COLO668 (cell line): ENCODE measurements at regions not wholly inside any gene's neighbourhood (a gene's known extent, or its start where the extent isn't known, plus 50 kb on each side); places are given as distances from the start of the nearest gene placed in this dataset.
"Not testable (repeated sequence)": the region's sequence is repeated elsewhere in the genome, so short reads cannot be mapped to it uniquely, and the experiment has no call there.

Experiments
- DNase-seq: peaks from one replicate; lab custom pipeline; 2025; ENCODE audit not compliant: unreplicated experiment; lab: John Stamatoyannopoulos, UW

DNA sequence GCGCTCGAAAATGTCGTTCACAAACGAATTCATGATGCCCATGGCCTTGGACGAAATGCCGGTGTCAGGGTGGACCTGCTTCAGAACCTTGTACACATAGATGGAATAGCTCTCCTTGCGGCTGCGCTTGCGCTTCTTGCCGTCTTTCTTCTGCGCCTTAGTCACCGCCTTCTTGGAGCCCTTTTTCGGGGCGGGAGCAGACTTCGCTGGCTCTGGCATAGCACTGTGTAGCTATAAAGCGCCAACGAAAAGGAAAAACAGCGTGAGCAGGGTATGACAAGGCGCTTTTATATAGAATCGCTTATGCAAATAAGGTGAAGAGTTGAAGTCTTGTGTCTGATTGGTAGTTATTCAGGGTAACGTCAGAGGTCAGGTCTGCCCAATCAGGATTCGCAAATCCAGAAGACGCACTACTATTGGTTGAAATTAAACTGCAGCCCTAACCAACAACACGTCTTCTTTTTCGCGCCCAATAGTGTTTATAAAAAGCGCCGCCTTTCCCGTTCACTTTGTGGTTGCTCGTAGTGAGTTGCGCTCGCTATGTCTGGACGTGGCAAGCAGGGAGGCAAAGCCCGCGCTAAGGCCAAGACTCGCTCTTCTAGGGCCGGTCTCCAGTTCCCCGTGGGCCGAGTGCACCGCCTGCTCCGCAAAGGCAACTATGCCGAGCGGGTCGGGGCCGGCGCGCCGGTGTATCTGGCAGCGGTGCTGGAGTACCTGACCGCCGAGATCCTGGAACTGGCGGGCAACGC lies 114.8 kb upstream of the PRSS16 start:
- peak; percentile 84 for DNase-seq

GRCh38 chr6:27133281-27134227 lies 113.9 kb upstream of the PRSS16 start:
- peak; percentile 76 for DNase-seq

DNA sequence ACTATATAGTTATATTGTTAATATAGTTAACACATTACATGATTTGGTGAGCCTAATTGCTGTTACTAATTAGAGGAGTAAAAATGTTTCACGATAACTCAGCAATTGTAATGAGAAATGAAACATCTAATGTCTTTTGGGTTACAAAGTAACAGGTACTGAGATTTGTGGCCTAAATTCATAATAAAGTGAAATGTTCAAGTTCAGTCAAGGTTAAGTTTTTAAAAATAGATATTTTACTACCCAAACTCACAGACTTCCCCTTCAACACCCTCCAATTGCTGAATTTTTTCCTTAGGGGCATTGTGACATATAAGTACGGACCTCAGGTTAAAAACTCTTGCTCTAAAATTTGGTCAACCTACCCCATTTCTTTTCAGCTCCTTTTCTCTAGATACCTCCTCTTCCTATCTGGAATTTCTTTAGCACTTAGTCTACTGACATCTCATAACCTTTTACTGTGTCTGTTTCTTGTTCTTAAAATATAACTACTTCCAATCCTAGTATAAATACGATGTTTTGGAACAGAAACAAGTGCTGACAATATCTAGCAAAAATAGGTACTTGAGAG lies 112.3 kb upstream of the PRSS16 start:
- DNase-seq = no peak

DNA sequence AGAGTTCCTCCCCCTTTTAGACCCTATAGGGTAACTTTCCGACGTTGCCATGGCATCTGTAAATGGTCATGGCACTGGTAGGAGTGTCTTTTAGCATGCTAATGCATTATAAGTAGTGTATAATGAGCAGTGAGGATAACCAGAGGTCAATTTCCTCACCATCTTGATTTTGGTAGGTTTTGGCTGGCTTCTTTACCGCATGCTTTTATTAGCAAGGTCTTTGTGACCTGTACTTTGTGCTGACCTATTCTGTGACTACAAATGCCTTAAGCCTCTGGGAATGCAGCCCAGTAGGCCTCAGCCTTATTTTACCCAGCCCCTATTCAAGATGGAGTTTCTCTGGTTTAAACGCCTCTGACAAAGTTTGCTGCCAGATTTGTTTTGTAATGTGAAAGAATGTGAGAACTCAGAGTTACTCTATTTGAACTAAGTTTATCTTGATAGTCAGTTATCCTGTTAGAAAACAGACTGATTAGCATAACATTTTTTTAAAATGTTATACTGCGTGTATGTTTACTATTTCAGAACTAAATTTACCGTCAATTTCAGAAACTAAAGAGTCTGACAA lies 111.3 kb upstream of the PRSS16 start:
- DNase-seq = no peak

DNA sequence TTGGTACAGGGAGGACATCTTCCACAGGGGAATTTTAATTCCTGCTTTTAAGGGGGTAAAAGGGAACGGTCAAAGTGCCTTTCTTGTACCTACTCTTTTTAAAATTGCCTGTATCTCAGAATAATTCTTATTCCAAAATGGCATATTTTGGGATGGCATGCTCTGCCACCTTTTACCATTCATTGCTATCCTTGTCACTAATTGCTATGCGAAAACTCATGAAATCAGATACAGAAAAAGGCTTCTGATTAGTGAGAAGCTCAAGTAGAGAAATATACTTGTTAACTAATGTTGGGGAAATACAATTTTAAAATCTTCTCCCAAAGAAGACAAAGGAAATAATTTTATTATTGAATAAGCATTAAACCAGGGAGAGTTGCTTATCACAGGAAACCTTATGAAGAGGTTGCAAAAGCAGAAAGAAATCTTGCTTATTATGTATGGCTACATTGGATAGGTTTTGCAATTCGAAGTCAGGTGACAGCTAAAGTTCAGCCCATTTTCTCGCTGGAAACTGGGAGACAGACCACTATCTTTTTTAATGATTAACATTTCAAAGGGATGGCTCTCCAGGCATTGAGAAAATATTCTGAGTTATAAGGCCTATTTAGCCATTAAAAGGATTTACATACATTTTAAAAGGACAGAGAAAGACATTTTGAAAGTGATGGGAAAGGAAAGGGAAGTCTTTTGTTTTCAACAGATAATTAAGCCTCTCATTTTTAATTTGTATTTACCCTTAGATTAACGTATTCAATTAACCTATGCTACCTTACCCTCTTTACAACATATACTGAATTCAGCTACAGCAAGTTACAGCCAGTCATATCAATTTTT lies 110.3 kb upstream of the PRSS16 start:
- DNase-seq = no peak

DNA sequence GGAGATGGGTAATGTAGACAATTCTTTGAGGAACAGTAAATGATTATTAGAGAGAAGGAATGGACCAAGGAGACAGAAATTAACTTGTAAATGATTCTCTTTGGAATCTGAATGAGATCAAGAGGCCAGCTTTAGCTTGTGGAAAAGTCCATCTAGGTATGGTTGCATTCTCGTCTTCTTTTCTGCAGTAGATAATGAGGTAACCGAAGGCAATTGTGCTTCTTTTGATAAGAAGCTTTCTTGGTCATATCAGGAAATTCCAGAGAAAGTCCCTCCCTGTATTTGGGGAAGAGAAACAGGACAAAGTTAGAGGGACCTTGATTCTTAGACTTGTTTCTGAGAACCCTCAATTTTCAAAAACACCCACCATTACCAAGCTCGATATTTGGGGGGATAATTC lies 109.1 kb upstream of the PRSS16 start:
- no peak for DNase-seq

DNA sequence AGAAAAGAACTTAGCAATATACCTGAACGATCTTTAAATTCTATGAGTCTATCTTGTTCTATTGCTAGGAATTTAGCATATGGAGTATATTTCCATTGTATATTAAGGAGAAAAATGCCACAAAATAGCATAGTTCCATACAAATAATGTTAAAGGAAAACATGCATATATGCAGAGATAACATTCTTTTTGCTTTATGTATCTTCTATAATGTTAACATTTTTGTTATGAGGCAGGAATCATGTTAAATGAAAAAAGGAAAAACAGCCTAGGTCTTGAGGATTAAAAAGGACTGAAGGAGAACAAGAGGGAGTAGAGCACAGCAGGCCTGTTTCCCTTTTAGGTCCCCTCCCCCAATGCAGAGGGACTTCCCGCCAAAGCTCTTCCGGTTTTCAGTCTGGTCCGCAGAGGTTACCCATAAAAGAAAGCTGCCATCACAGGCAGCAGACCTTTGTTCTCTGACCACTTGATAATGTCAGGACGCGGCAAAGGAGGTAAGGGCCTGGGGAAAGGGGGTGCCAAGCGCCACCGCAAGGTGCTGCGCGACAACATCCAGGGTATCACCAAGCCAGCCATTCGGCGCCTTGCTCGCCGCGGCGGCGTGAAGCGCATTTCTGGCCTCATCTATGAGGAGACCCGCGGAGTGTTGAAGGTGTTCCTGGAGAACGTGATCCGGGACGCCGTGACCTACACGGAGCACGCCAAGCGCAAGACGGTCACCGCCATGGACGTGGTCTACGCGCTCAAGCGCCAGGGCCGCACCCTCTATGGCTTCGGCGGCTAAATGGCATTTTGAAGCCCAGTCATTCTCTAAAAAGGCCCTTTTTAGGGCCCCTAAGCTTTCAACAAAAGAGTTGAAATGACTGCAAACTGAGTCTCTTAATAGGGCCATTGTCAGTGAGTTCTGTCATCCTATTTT lies 108.4 kb upstream of the PRSS16 start:
- DNase-seq = peak; percentile 85

GRCh38 chr6:27139756-27140579 lies 107.5 kb upstream of the PRSS16 start:
- DNase-seq = peak; percentile 46

DNA sequence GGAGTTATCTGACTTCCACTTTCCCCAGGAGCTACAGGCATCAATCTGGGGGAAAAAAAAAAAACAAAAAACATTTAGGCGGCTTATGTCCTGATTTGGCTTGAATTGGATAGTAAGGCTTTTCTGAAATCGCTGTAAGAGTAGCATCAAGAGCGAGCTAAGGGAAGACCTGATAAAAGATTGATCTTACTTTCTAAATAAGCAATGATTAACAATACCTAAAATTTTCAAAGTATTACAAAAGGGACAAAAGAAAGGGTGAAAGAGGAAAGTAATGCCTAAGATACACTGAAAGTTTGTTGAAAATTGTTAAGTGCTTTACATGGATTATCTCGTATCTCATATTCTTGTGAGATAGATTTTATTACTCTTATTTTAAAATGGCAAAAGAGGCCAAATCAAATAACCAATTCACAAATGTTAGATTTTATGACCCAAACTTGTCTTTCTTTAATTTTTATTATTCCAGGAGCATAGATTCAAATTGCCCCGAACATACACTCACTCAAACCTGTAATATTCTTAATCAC lies 106.4 kb upstream of the PRSS16 start:
- no peak for DNase-seq

DNA sequence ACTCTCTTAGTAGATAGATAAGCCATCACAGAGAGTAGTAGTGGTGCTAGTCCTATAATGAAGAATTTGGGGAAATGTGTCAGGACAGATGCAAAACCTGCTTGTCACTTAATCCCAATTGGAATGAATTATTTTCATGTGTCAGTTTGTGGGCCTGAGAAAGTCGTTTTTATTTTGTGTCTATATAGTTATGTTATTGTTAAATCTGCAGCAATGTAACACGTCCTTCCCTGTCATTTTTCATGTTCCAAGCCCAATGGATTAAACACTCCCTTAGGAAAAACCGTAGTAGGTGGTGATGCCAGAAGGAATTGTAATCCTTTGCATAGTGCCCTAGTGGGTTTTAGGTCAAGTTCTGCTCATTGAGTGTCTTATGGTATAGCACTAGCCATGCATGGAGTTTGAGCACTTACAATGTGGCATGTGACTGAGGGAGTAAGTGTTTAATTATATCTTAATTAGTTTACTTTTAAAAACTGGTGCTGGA lies 105.9 kb upstream of the PRSS16 start:
- no peak for DNase-seq

- DNase-seq = not testable (repeated sequence)
These were observed 104.5 kb upstream of the PRSS16 start for GRCh38 chr6:27143020-27143388.

DNA sequence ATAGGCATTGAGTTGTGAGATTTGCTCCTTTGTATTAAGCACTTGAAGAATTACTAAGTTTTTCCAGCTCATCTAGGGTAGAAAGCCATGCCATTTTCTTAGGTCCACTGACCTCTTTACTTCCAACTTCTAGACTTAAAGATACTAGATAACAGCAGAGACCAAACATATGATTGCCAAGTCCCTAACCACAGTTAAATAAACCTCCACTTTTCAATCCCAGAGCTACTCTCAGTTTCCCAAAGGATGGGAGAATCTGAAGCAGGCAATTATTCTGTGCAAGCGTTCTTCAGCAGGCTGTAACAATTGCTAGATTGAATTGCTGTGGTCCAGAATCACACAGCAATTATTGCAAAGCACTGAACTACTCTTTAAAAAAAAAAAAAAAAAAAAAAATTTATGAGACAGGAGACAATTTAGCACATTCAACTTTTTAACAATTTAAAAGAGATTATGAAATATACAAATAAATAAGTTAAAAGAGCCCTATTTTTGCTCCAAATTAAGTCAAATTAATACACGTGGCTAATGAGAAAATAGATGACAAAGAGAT lies 104.0 kb upstream of the PRSS16 start:
- DNase-seq = no peak

GRCh38 chr6:27144740-27145079 lies 102.8 kb upstream of the PRSS16 start:
- DNase-seq = peak; percentile 1

DNA sequence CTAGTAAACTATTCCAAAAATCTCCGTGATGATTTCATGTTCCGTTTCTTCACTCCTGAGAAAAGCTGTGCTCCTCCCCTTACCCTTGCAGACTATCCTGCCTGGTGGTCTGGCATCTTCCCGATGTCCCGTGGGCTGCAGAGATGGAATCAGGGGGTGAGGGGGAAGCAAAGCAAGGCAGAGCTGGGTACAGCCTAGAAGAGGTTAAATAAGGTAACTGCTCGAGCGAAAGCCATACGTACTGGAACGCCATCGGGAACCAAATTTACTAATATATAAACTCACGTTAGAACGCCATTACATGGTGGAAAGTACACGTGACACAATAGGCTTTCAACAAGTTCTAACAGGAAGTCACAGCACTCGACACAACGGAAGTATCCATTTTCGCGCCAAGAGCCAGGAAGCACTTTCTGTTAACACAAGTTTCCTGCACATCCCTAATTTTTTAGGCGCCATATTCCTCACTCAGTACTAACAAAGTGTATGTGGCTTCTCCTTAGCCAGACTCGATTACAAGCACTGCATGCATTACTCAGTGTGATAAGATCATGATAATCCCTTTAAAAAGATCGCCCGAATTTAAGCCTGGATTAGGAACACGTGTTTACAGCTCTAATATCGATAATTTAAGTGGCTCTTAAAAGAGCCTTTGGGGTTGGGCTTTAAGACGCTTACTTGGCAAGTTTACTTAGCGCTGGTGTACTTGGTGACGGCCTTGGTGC lies 101.6 kb upstream of the PRSS16 start:
- peak; percentile 66 for DNase-seq

- not testable (repeated sequence) for DNase-seq
These were observed 101.1 kb upstream of the PRSS16 start for GRCh38 chr6:27146456-27146705.

- DNase-seq = peak; percentile 79
These were observed 100.6 kb upstream of the PRSS16 start for GRCh38 chr6:27146706-27147505.

DNA sequence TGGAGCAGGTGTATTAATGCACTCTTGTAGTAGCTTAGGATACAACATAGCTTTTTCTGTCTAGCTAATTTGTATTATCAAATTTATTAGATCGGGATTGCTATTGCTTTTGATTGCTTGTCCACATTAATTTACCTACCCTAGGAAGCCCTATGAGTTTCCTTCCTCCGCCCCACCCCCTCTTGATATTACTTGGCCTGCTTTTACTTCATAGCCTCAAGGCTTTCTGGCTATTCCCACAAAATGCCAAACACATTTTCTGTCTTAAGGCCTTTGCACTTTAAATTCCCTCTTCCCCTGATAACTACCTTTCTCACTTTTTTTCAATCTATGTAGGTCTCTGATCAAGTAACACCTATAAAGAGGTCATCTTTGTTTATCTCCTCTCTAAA lies 99.1 kb upstream of the PRSS16 start:
- no peak for DNase-seq
